Stomach (tissue), 4 donors: ENCODE measurements at regions not wholly inside any gene's neighbourhood (a gene's known extent, or its start where the extent isn't known, plus 50 kb on each side); places are given as distances from the start of the nearest gene placed in this dataset.

Experiments
- EP300 ChIP-seq: sonication (generic); formaldehyde crosslinking; IDR thresholded peaks from one replicate; pipeline ENCODE4 v1.6.1; 2017; ENCODE audit warnings: antibody characterized with exemption
- POLR2AphosphoS5 ChIP-seq, 3 donors: sonication (generic); formaldehyde crosslinking; IDR thresholded peaks; one replicate each; pipeline ENCODE4 v1.6.1; 2016; ENCODE audit warnings: antibody characterized with exemption in 3 of 3
- TF ChIP-seq, protein P1 (sequence below), 7 experiments: fragments of 450-650 bp in 4 of 7; fragments of 200-600 bp in 3 of 7; sonication (generic) in 3 of 7; IDR thresholded peaks; one replicate each; pipeline ENCODE4 v1.5.1; 2016 to 2019; ENCODE audit warnings: antibody characterized with exemption in 7 of 7, control low read depth in 2 of 7, mild to moderate bottlenecking in 1 of 7

DNA sequence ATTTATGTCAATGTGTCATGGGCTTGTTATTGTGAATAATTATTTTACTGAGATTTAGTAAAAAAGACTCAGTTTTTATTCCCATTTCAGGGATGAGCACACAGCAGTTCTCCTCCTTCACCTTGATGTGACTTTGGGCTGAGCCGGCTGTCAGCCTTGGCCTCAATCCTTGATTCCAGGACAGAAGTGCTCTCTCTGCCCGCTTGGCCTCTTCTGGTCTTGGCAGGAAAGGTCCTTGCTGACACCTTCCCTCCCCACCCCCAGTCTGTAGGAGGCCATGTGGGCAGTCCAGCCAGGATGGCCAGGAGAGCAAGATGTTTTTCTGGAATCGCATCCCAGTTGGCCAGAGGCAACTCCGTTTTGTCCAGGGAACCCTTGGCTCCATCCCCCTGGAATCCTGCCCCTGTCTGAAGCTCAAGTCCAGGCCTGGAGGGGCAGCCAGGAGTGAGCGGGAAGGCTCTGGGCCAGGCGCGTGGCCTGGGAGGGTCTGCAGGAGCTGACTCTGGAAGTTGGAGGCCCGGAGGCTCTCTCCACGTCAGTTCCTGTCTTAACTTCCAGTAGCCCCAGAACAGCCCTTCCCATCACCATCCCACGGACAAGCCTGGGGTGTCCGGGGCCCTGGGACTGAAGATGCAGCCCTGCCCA lies 100.9 kb downstream of the PDGFA start:
- TF ChIP-seq, protein P1, sequence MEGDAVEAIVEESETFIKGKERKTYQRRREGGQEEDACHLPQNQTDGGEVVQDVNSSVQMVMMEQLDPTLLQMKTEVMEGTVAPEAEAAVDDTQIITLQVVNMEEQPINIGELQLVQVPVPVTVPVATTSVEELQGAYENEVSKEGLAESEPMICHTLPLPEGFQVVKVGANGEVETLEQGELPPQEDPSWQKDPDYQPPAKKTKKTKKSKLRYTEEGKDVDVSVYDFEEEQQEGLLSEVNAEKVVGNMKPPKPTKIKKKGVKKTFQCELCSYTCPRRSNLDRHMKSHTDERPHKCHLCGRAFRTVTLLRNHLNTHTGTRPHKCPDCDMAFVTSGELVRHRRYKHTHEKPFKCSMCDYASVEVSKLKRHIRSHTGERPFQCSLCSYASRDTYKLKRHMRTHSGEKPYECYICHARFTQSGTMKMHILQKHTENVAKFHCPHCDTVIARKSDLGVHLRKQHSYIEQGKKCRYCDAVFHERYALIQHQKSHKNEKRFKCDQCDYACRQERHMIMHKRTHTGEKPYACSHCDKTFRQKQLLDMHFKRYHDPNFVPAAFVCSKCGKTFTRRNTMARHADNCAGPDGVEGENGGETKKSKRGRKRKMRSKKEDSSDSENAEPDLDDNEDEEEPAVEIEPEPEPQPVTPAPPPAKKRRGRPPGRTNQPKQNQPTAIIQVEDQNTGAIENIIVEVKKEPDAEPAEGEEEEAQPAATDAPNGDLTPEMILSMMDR (IDR thresholded peaks at IDR 0.05): no peak
- TF ChIP-seq EP300 (no peak), POLR2AphosphoS5 (IDR thresholded peaks at IDR 0.05) (no peak)
